Dedifferentiated amniotic fluid mesenchymal stem cell (primary cell): ENCODE measurements at regions not wholly inside any gene's neighbourhood (a gene's known extent, or its start where the extent isn't known, plus 50 kb on each side); places are given as distances from the start of the nearest gene placed in this dataset.
"Not testable (repeated sequence)": the region's sequence is repeated elsewhere in the genome, so short reads cannot be mapped to it uniquely, and the experiment has no call there.

Experiments
- DNase-seq: peaks from one replicate; pipeline ENCODE4 v3.0.0-alpha.2; 2016; ENCODE audit errors: extremely low spot score

- DNase-seq: not testable (repeated sequence)
Observed at GRCh38 chr4:123537906-123538402, 141.4 kb downstream of the SPRY1 start.

GRCh38 chr4:123545667-123546572, 149.3 kb downstream of the SPRY1 start:
- no peak for DNase-seq

GRCh38 chr4:123546573-123547060, 150.0 kb downstream of the SPRY1 start:
- no peak for DNase-seq

GRCh38 chr4:123547216-123548165, 150.9 kb downstream of the SPRY1 start:
- DNase-seq: no peak

GRCh38 chr4:123553279-123553678, 156.7 kb downstream of the SPRY1 start:
- DNase-seq: no peak

- no peak for DNase-seq
Observed at GRCh38 chr4:123553733-123554637, 157.4 kb downstream of the SPRY1 start.

GRCh38 chr4:123554801-123555232, 158.2 kb downstream of the SPRY1 start:
- DNase-seq: no peak

- DNase-seq: peak; percentile 60
Observed at GRCh38 chr4:123555233-123555806, 158.7 kb downstream of the SPRY1 start.

- no peak for DNase-seq
Observed at GRCh38 chr4:123555807-123556273, 159.2 kb downstream of the SPRY1 start.

GRCh38 chr4:123556526-123556925, 159.9 kb downstream of the SPRY1 start:
- no peak for DNase-seq

GRCh38 chr4:123557857-123558536, 161.4 kb downstream of the SPRY1 start:
- DNase-seq: no peak

GRCh38 chr4:123558865-123559264, 162.3 kb downstream of the SPRY1 start:
- no peak for DNase-seq

GRCh38 chr4:123559955-123560871, 163.6 kb downstream of the SPRY1 start:
- peak; percentile 51 for DNase-seq

- DNase-seq: no peak
Observed at GRCh38 chr4:123561525-123561924, 164.9 kb downstream of the SPRY1 start.

GRCh38 chr4:123562994-123563750, 166.6 kb downstream of the SPRY1 start:
- no peak for DNase-seq

- no peak for DNase-seq
Observed at GRCh38 chr4:123564758-123565346, 168.3 kb downstream of the SPRY1 start.

- DNase-seq: no peak
Observed at GRCh38 chr4:123568936-123569335, 172.3 kb downstream of the SPRY1 start.

- no peak for DNase-seq
Observed at GRCh38 chr4:123569541-123569940, 172.9 kb downstream of the SPRY1 start.
